ENCODE measurements at regions not wholly inside any gene's neighbourhood (a gene's known extent, or its start where the extent isn't known, plus 50 kb on each side); places are given as distances from the start of the nearest gene placed in this dataset.

GRCh38 chr1:22221233-22221780 is 78.4 kb upstream of the WNT4 start:
- no peak for DNase-seq

- DNase-seq, result no peak
Measured at GRCh38 chr1:22222723-22223122, 79.8 kb upstream of the WNT4 start.

GRCh38 chr1:22223176-22223575 is 80.3 kb upstream of the WNT4 start:
- DNase-seq, result no peak

- DNase-seq, result no peak
Measured at GRCh38 chr1:22224091-22224490, 81.2 kb upstream of the WNT4 start.

DNA sequence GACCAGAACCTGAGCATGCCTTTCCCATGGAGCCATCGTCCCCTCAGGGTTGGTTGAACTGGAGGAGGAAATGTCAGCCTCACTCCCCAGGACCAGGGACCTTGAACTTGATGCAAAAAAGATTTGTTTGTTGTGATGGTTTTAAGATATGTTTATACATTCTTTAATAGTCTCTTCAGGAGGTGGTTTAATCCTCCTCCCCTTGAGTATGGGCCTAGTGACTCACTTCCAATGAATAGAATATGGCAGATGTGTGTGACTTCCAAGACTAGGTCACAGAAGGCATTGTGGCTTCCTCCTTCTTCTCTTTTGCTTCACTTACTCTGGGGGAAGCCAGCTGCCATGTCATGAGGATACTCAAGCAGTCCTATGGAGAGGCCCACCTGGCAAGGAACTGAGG is 81.7 kb upstream of the WNT4 start:
- DNase-seq, result no peak

- DNase-seq, result no peak
Measured at GRCh38 chr1:22225858-22226589, 83.1 kb upstream of the WNT4 start.

- no peak for DNase-seq
Measured at GRCh38 chr1:22228074-22228473, 85.2 kb upstream of the WNT4 start.

GRCh38 chr1:22228505-22228911 is 85.6 kb upstream of the WNT4 start:
- DNase-seq, result no peak

DNA sequence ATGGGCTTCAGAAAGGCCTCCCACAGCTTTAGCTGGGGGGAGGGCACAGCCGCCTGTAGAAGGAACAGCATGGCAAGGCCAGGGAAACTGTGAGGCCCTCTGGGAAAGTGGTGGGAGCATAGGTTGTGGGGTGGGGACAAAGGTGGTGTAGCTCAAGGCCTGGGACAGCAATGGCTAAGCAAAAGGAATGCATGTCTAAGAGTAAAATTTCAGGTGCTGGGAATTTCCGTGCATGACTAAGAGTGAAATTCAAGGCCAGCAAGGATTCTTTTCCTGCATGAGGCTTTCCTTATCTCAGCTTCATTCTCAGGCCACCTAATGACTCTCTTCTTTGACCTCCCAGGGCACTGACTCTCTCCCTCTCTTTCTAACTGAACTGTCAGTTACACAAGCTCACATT is 86.5 kb upstream of the WNT4 start:
- no peak for DNase-seq

DNA sequence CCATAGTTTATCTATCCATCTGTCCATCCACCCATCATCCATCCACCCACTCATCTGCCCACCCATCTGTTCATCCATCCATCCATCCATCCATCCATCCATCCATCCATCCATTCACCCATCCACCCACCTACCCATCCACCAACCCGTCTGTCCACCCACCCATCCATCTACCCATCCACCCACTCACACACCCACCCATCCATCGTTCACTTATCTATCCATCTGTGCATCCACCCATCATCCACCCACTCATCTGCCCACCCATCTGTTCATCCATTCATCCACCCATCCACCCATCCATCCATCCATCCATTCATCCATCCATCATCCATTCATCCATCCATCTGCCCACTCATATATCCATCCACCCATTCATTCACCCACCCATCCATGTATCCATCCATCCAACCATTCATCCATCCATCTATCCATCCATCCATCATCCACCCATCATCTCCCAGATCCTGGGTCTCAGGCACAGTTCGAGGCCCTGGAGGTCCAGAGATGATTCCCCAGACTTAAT is 88.2 kb upstream of the WNT4 start:
- no peak for DNase-seq

- no peak for DNase-seq
Measured at GRCh38 chr1:22231995-22232690, 89.2 kb upstream of the WNT4 start.

- no peak for DNase-seq
Measured at GRCh38 chr1:22233222-22233621, 90.3 kb upstream of the WNT4 start.

- no peak for DNase-seq
Measured at GRCh38 chr1:22234476-22235030, 91.7 kb upstream of the WNT4 start.

- no peak for DNase-seq
Measured at GRCh38 chr1:22236166-22236565, 93.3 kb upstream of the WNT4 start.

DNA sequence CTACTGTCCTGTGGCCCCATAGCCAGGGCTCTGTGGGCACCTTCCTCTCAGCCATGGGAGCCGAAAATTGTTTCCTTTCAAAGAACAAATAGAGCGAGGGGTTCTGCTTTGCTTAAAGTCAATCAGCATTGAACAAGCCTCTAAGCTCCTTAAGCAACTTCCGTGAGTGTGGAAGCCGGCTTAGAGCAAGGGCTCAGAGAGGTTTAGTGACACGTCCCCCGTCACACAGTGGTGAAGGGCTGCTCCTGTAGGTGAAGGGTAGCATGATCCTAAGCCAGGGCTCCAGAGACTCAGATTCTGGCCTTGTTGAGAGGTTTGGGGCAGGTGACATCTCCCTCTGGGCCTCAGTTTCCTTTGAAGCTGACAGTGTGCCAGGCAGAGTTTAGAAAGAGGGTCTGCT is 94.0 kb upstream of the WNT4 start:
- DNase-seq, result no peak

DNA sequence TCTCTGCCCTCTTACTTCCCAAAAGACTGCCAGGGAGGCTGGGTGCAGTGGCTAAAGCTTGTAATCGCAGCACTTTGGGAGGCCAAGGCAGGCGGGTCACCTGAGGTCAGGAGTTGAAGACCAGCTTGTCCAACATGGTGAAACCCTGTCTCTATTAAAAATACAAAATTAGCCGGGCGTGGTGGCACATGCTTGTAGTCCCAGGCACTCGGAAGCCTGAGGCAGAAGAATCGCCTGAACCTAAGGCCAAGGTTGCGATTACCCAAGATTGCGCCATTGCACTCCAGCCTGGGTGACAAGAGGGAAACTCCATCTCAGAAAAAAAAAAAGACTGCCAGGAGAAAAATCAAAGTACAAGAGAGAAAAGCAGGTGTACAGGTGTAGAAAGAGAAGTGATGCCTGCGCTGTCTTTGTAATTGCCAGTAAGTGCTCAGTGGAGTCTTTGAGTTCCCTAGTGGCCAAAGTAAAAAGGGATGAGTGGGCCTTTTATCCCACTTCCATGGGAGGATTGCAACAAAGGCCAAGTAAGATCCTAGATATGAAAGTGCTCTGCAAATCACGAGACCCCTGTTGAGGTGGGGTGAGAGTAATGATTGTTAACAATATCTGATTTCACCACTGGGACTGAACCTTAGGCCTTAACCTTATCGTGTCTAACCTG is 94.7 kb upstream of the WNT4 start:
- DNase-seq, result no peak

DNA sequence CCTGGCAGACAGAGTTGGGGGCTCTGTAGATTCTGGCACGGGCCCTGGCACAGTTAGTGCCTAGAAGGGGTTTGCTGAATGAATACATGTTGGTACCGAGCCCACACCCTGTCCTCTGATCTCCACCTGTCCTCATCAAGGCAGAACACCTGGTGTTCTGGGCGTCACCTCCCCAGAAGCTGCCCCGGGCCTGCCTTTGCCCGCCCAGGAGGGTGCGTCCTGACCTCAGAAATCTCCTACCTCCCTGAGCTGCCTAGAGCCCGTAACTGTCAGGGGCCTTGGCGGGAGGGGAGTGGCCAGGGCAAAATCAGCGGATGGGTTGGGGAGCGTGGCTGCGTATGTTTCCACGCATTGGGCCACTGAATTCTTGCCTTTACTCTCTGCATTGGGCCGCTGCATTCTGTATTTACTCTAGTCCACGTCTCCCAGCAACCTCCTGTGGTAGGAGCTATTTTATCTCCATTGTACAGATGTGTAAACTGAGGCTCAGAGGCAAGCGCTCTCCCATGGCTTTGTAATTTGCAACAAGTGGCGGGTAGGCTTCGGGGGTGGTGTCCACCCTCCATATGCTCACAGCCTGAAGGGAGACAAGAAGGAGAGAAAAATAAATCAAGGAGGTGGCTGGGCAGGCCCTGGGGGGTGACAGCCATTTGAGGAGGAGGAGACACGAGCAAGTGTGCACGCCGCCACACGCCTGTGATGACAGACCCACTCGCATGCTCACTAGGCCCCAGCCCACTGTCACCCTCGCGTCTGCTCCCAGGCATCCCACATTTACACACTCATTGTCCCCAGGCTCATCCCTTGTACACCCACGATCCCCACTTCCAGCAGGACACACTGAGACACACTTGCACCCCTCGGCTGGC is 95.7 kb upstream of the WNT4 start:
- DNase-seq, result no peak

DNA sequence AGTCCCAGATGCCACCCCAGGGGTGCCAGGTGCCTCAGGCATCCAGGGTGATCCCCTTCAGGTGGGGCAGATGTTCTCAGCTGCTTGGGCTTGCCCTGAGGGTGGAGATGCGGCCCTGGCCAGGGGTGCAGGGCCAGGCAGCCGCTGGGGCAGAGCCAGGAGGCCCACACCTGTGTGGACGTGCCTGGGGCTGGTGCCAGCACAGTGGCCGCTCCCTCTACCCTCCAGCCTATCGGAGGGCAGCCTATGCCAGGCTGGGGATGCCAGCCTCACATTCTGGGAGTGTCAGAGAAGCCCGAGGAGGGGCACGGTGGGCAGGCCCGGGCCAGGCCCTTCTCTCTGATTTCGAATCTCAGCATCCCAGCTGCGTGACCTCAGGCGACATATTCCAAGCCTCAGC is 96.5 kb upstream of the WNT4 start:
- DNase-seq, result no peak

DNA sequence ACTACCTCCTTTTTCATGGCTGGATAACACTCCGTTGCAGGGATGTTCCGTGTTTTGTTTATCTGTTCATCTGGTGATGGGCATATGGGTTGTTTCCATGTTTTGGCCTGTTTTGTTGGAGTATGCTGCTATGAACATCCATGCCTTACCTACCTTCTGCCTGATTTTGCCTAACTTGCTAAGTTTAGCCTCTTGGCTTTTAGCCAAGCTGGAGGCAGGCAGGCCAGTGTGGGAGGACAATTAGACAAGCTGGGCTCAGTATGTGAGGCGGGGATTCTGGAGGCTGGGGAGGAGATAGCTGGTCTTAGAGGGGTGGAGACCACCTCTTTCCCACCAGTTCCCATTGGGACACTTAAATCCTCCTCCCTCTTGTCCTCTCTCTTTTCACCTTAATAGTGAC is 98.4 kb upstream of the WNT4 start:
- DNase-seq, result no peak

GRCh38 chr1:22241811-22242210 is 98.9 kb upstream of the WNT4 start:
- DNase-seq, result no peak

DNA sequence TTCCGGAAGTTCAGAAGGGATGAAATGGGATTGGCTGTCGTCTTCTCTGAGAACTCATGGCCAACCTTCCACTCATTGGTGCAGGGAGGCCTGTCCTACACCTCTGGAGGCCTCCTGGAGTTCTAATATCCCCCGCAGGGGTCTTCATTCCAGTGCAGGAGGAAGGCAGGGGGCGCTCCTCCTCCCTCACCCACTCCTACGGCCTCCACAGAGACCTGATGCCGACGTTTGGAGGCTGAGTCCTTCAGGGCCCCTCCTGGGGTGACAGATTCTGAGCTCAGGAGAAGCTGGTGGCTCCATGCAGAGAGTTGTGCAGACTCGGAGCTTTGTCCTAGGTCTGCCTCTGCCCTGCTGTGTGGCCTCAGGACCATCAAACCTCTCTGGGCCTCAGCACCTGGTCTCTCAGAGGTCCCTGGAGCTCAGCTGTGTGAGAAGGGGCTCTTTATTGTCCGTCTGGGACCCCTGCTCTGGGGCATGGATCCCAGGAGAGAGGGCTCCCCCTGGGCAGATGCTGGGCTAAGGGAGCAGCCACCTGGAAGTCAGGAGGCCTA is 102.3 kb upstream of the WNT4 start:
- no peak for DNase-seq

All from right lung (tissue), 2 donors.